Spinal cord (tissue), 9 donors: ENCODE measurements at regions not wholly inside any gene's neighbourhood (a gene's known extent, or its start where the extent isn't known, plus 50 kb on each side); places are given as distances from the start of the nearest gene placed in this dataset.
"Not testable (repeated sequence)": the region's sequence is repeated elsewhere in the genome, so short reads cannot be mapped to it uniquely, and the experiment has no call there.

ENCODE experiments used
- DNase-seq, 6 donors: peaks; one replicate each; pipeline versions ENCODE4 v3.0.0 to v3.0.0-alpha.2; 2013 to 2015; ENCODE audit warnings: low spot score in 6 of 6, low read depth in 4 of 6
- H3K27ac ChIP-seq: one replicate; pipeline ENCODE4 v1.5.1; 2013; ENCODE audit warnings: low read depth, low read length, control low read depth
- H3K27me3 ChIP-seq: one replicate; pipeline ENCODE4 v1.6.1; 2013; ENCODE audit warnings: low read length; ENCODE audit not compliant: control insufficient read depth, insufficient read depth
- H3K36me3 ChIP-seq: one replicate; pipeline ENCODE4 v1.6.1; 2013; ENCODE audit warnings: low read length; ENCODE audit not compliant: control insufficient read depth, insufficient read depth
- H3K4me1 ChIP-seq: one replicate; pipeline ENCODE4 v1.6.1; 2013; ENCODE audit warnings: low read length; ENCODE audit not compliant: control insufficient read depth, insufficient read depth
- H3K4me3 ChIP-seq: one replicate; pipeline ENCODE4 v1.5.1; 2013; ENCODE audit warnings: low read depth, low read length, control low read depth
- H3K9me3 ChIP-seq: one replicate; pipeline ENCODE4 v1.6.1; 2013; ENCODE audit warnings: low read length; ENCODE audit not compliant: control insufficient read depth, insufficient read depth
- WGBS: methylation state at CpG from one replicate; pipeline ENCODE4 v1.1.5; 2013; ENCODE audit warnings: missing lambda C conversion rate; ENCODE audit not compliant: insufficient coverage; 5-methylcytosine and 5-hydroxymethylcytosine counted together
- donor health status: healthy.

DNA sequence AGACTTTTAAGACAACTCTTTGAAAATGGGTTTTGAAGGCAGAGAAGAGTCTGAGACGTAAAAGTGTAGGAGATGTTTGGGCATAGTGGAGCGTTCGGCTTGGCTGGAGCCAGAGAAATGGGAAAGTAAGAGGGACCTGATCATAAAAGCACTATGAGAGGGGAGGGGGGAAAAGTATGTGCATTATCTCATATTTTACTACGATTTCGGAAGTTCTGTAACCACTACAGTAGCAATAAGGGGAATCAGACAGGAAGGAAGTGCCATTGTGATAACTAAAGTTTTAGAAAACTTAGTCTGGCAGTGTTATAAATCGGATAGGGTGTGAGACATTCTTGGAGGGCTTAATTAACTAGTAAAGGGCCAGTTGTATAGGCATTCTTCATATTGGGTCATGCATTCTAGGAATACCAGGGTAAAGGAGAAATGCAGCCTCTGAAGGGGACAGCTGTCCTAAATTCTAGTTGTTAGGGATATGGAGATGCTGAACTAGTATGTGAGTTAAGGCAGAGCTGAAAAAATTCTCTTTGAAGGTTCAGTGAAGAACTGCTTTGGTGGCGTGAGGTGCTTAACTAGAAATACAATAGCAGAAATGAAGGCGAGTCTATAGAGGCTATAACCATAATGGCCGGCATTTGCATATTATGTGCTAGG, 83.8 kb upstream of the FREM1 start:
- peaks cover 7% of the 10 kb centered on the region for H3K4me1 ChIP-seq
- H3K27ac ChIP-seq = peak overlapping the region; percentile 86
- H3K9me3 ChIP-seq = no peaks in the 10 kb centered on the region
- H3K36me3 ChIP-seq = no peaks in the 10 kb centered on the region
- WGBS = 66% methylated on average over 4 of the region's 9 CpGs
- DNase-seq = no peak
- no peaks in the 10 kb centered on the region for H3K27me3 ChIP-seq
- peak overlapping the region; percentile 90 for H3K4me3 ChIP-seq

DNA sequence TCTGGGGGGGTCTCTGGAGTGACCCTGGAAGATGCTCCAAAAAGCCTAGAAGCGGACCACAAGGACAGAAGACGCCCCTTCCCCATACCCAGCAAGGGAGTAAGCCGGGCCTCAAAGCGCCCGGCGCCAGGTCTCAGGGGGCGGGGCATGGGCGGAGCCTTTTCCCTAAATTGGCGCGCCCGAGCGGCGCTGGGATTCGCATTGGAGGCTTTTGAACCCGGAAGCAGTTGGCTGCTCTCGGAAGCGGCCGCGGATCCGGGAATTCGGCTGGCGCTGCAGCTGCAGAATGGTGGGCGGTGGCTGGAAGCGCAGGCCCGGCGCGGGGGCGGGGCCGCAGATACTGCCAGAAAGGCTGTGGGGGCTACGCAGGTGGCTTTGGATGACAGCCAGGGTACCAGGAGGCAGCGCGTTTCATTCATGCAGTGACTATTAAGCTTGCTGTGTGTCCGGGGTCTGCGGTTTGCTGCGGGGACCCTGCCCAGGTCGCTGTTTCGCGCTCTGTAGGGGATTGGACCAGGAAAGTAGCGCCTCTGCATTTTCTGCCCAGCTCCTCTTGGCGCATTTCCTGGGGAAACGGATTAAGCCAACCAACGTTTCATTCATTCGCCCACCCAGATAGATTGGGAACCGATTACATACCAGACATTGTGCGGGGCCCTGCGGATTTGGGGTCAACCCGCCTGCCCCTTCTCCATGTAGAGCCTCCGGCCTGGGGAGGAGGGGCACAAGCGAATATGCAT, 83.0 kb upstream of the FREM1 start:
- H3K27ac ChIP-seq = peak overlapping the region; percentile 86
- H3K4me3 ChIP-seq = peak overlapping the region; percentile 90
- peaks cover 7% of the 10 kb centered on the region for H3K4me1 ChIP-seq
- no peaks in the 10 kb centered on the region for H3K27me3 ChIP-seq
- no peaks in the 10 kb centered on the region for H3K9me3 ChIP-seq
- 2% methylated on average over 44 of the region's 49 CpGs for WGBS
- H3K36me3 ChIP-seq = no peaks in the 10 kb centered on the region
- peak; percentile 75 to 99 (median 90) for DNase-seq

DNA sequence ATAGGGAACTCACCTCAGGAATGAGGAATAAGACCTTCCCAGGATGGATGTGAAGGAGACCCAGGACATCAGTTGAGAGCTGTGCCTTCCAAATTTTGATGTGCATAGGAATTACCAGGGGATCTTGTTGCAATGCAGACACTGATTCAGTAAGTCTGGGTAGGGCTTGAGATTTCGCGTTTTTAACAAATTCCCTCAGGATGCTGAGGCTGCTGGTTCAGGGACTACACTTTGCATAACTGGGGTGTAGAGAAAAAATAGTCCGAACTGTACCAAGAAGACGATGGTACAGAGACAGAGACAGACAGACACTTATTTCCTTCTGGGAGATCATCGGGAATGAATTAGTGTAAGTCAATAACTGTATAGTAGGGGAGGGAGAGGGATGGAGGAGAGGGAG, 82.3 kb upstream of the FREM1 start:
- 67% methylated on average over 5 of the region's 5 CpGs for WGBS
- Histone ChIP-seq H3K27me3 (no peaks in the 10 kb centered on the region), H3K4me1 (peaks cover 7% of the 10 kb centered on the region), H3K36me3 (no peaks in the 10 kb centered on the region), H3K27ac (peak overlapping the region; percentile 86), H3K9me3 (no peaks in the 10 kb centered on the region), H3K4me3 (peak overlapping the region; percentile 90)
- no peak for DNase-seq

DNA sequence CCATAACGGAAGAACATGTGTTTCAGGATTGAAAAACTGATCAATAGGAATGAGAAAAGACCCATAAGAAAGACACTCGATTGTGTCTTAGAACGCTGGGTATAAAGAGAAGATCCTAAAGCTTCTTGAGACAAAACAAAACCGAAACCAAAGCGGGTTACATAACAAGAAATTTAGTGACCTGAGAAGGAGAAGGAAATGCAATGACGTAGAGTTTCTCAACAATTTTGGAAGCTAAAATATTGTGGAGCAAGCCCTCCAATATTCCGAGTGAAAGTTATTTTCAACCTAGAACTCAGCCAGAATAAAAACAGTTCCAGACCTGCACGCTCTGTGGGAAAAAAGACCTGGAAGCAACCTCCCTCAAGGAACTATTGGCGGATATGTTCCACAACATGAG, 81.9 kb upstream of the FREM1 start:
- H3K27me3 ChIP-seq = no peaks in the 10 kb centered on the region
- DNase-seq = no peak
- H3K36me3 ChIP-seq = no peaks in the 10 kb centered on the region
- peak overlapping the region; percentile 90 for H3K4me3 ChIP-seq
- WGBS = 100% methylated on average over 4 of the region's 9 CpGs
- H3K4me1 ChIP-seq = peaks cover 7% of the 10 kb centered on the region
- H3K9me3 ChIP-seq = no peaks in the 10 kb centered on the region
- H3K27ac ChIP-seq = no peak overlapping the region

DNA sequence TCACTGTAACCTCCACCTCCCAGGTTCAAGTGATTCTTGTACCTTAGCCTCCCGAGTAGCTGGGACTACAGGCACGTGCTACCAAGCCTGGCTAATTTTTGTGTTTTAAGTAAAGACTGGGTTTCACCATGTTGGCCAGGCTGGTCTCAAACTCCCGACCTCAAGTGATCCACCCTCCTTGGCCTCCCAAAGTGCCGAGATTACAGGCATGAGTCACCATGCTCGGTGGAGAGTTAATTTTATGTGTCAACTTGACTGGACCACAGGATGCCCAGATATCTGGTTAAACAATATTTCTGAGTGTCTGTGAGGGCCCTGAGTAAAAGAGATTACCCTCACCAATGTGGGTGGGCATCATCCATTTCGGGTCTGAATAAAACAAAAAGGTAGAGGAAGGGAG, 80.4 kb upstream of the FREM1 start:
- H3K27me3 ChIP-seq, DNase-seq, H3K36me3 ChIP-seq, H3K27ac ChIP-seq, H3K9me3 ChIP-seq, H3K4me1 ChIP-seq, H3K4me3 ChIP-seq: not testable (repeated sequence)
- 96% methylated on average over 3 of the region's 6 CpGs for WGBS

DNA sequence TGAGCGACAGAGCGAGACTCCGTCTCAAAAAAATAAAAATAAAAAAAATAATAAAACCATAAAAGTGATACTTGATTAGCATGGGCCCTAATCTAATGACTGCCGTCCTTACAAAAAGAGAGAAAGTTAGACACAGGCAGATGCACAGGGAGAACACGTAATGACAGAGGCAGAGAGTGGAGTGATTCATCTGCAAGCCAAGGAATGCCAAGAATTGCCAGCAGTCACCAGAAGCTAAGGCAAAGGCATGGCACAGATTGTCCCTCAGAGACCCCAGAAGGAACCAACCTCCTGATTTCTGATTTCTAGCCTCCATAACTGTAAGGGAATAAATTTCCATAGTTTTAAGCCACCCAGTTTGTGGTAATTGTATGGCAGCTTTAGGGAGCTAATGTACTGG, 79.6 kb upstream of the FREM1 start:
- no peak overlapping the region for H3K4me3 ChIP-seq
- H3K27me3 ChIP-seq = no peaks in the 10 kb centered on the region
- 79% methylated on average over 2 of the region's 5 CpGs for WGBS
- peaks cover 7% of the 10 kb centered on the region for H3K4me1 ChIP-seq
- no peaks in the 10 kb centered on the region for H3K36me3 ChIP-seq
- no peak overlapping the region for H3K27ac ChIP-seq
- no peaks in the 10 kb centered on the region for H3K9me3 ChIP-seq
- no peak for DNase-seq

DNA sequence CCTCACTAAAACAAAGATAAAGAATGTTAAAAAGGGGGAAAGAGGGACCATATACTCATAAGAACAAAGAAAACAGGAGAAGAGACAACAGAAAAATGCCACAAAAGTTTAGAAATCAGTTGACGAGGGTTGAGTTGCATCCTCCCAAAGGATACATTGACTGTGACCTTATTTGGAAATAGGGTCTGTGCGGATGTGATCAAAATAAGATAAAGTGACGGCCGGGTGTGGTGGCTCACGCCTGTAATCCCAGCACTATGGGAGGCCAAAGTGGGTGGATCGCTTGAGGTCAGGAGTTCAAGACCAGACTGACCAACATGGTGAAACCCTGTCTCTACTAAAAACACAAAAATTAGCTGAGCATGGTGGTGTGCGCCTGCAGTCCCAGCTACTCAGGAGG, 79.1 kb upstream of the FREM1 start:
- H3K4me1 ChIP-seq, H3K36me3 ChIP-seq, H3K27me3 ChIP-seq, H3K4me3 ChIP-seq, DNase-seq, H3K27ac ChIP-seq, H3K9me3 ChIP-seq: not testable (repeated sequence)
- WGBS = 92% methylated on average over 6 of the region's 7 CpGs

DNA sequence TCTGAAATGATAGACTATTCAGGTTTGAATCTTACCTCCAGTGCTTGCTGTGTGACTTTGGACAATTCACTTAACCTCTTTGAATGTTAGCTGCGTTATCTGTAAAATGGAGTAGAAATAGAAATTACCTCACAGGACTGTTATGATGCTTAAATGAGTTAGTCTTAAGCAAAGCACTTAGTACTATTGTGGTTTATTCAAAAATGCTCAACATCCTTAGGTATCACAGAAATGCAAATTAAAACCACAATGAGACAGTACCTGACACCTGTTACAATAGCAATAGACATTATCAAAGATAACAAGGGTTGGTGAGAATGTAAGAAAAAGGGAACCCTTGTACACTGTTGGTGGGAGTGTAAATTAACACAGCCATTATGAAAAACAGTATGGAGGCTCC, 77.6 kb upstream of the FREM1 start:
- Histone ChIP-seq H3K27ac (no peak overlapping the region), H3K9me3 (no peaks in the 10 kb centered on the region), H3K36me3 (no peaks in the 10 kb centered on the region), H3K4me1 (no peaks in the 10 kb centered on the region), H3K4me3 (no peak overlapping the region), H3K27me3 (no peaks in the 10 kb centered on the region)
- no CpG with 5 or more reads among the region's 1 CpG for WGBS
- no peak for DNase-seq

DNA sequence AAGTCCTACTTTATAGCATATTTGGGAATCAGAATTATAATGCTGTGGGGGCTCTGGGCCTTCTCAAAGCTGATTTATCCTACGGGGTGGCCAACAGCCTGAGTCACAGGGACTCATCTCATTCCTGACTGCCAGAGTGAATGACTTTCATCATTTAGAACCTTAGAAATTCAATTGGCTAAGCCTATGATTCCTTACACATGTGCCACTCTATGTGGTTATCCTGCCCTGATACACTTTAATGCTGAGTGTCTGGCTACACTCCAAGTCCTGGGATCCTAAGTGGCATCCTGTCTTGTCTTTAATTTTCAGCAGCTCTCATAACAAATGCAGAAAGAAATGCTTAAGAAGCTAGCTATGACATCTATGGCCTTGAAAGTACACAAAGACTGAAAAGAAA, 75.2 kb upstream of the FREM1 start:
- H3K27me3 ChIP-seq = no peaks in the 10 kb centered on the region
- H3K4me3 ChIP-seq = no peak overlapping the region
- H3K4me1 ChIP-seq = no peaks in the 10 kb centered on the region
- 83% methylated on average over 1 of the region's 1 CpG for WGBS
- no peaks in the 10 kb centered on the region for H3K36me3 ChIP-seq
- DNase-seq = no peak
- H3K9me3 ChIP-seq = no peaks in the 10 kb centered on the region
- no peak overlapping the region for H3K27ac ChIP-seq

DNA sequence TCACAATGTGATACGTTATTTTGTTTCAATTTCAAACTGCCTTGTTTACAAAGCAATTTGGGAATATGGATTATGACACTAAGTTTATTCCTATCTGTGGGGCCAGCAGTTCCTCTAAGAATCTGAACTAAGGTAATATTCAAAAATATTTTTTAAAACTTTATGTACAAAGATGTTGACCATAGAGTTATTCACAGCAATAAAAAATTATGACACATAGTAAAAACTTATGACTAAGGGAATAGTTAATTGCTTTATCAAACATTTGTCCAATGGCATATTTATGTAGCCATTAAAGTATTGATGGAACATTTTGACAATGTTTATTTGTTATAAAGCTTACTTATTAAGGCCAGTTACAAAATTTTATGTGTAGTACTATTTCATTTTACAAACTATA, 73.4 kb upstream of the FREM1 start:
- no peaks in the 10 kb centered on the region for H3K27me3 ChIP-seq
- no CpG with 5 or more reads among the region's 1 CpG for WGBS
- DNase-seq = no peak
- H3K4me1 ChIP-seq = no peaks in the 10 kb centered on the region
- H3K36me3 ChIP-seq = peaks cover 3% of the 10 kb centered on the region
- H3K9me3 ChIP-seq = no peaks in the 10 kb centered on the region
- no peak overlapping the region for H3K27ac ChIP-seq
- H3K4me3 ChIP-seq = no peak overlapping the region
